GM12865 (cell line): ENCODE measurements at regions not wholly inside any gene's neighbourhood (a gene's known extent, or its start where the extent isn't known, plus 50 kb on each side); places are given as distances from the start of the nearest gene placed in this dataset.
A peak's percentile ranks its signal among the peaks of the same experiment; 100 is the strongest.

Experiments used
- DNase-seq: peaks from one replicate; pipeline ENCODE4 v3.0.0; 2010; ENCODE audit warnings: low read depth
- H3K4me3 ChIP-seq: 2 replicates; pipeline ENCODE4 v1.5.1; 2011; ENCODE audit warnings: mild to moderate bottlenecking, low read depth, low read length, control low read depth
- CTCF ChIP-seq: IDR thresholded peaks from 2 replicates; pipeline ENCODE4 v1.5.1; 2011; ENCODE audit warnings: low read length, control low read depth, low read depth, inconsistent platforms; ENCODE audit not compliant: insufficient read depth; ENCODE audit errors: missing control alignments

GRCh38 chr1:8189931-8190483 is 127.9 kb upstream of the SLC45A1 start:
- no peak for TF ChIP-seq CTCF
- DNase-seq: no peak
- H3K4me3 ChIP-seq: no peak overlapping the region

- DNase-seq: no peak
- H3K4me3 ChIP-seq: no peak overlapping the region
- TF ChIP-seq CTCF: no peak
Observed at GRCh38 chr1:8185400-8185799, 132.5 kb upstream of the SLC45A1 start.

- no peak for TF ChIP-seq CTCF
- H3K4me3 ChIP-seq: no peak overlapping the region
- DNase-seq: peak; percentile 28
Observed at GRCh38 chr1:8184301-8184700, 133.6 kb upstream of the SLC45A1 start.

GRCh38 chr1:8182034-8182761 is 135.7 kb upstream of the SLC45A1 start:
- DNase-seq: peak; percentile 82
- TF ChIP-seq CTCF: no peak

GRCh38 chr1:8179132-8179793 is 138.7 kb upstream of the SLC45A1 start:
- no peak for DNase-seq
- no peak for TF ChIP-seq CTCF
- no peak overlapping the region for H3K4me3 ChIP-seq

More at GRCh38 chr1:8182034-8182761, 135.7 kb upstream of the SLC45A1 start:
- no peak overlapping the region for H3K4me3 ChIP-seq

GRCh38 chr1:8176279-8176678 is 141.6 kb upstream of the SLC45A1 start:
- TF ChIP-seq CTCF: no peak

More at GRCh38 chr1:8176279-8176678, 141.6 kb upstream of the SLC45A1 start:
- H3K4me3 ChIP-seq: no peak overlapping the region
- DNase-seq: peak; percentile 32
